SKM-1 (cell line): ENCODE measurements at regions not wholly inside any gene's neighbourhood (a gene's known extent, or its start where the extent isn't known, plus 50 kb on each side); places are given as distances from the start of the nearest gene placed in this dataset.
"Not testable (repeated sequence)": the region's sequence is repeated elsewhere in the genome, so short reads cannot be mapped to it uniquely, and the experiment has no call there.

Source experiments
- DNase-seq: peaks from one replicate; lab custom pipeline; 2025; ENCODE audit not compliant: unreplicated experiment; lab: John Stamatoyannopoulos, UW

- DNase-seq: no peak
Observed at GRCh38 chr4:155592179-155592937, 74.3 kb upstream of the GUCY1A1 start.

GRCh38 chr4:155591738-155592143 lies 74.9 kb upstream of the GUCY1A1 start:
- no peak for DNase-seq

- DNase-seq: no peak
Observed at GRCh38 chr4:155590796-155591585, 75.7 kb upstream of the GUCY1A1 start.

- DNase-seq: no peak
Observed at GRCh38 chr4:155588437-155588836, 78.2 kb upstream of the GUCY1A1 start.

GRCh38 chr4:155587766-155588165 lies 78.9 kb upstream of the GUCY1A1 start:
- no peak for DNase-seq

GRCh38 chr4:155582971-155583437 lies 83.6 kb upstream of the GUCY1A1 start:
- DNase-seq: no peak

GRCh38 chr4:155582041-155582440 lies 84.6 kb upstream of the GUCY1A1 start:
- no peak for DNase-seq

- no peak for DNase-seq
Observed at GRCh38 chr4:155578726-155579370, 87.8 kb upstream of the GUCY1A1 start.

GRCh38 chr4:155578219-155578618 lies 88.4 kb upstream of the GUCY1A1 start:
- DNase-seq: no peak

GRCh38 chr4:155574329-155574728 lies 92.3 kb upstream of the GUCY1A1 start:
- not testable (repeated sequence) for DNase-seq

- DNase-seq: no peak
Observed at GRCh38 chr4:155573126-155573525, 93.5 kb upstream of the GUCY1A1 start.

GRCh38 chr4:155572106-155572703 lies 94.4 kb upstream of the GUCY1A1 start:
- no peak for DNase-seq

- DNase-seq: no peak
Observed at GRCh38 chr4:155571184-155571944, 95.3 kb upstream of the GUCY1A1 start.

GRCh38 chr4:155570661-155571060 lies 96.0 kb upstream of the GUCY1A1 start:
- DNase-seq: no peak

GRCh38 chr4:155569960-155570515 lies 96.6 kb upstream of the GUCY1A1 start:
- DNase-seq: no peak

GRCh38 chr4:155569471-155569870 lies 97.2 kb upstream of the GUCY1A1 start:
- DNase-seq: no peak

- DNase-seq: no peak
Observed at GRCh38 chr4:155568641-155569220, 97.9 kb upstream of the GUCY1A1 start.

- DNase-seq: no peak
Observed at GRCh38 chr4:155566354-155566753, 100.3 kb upstream of the GUCY1A1 start.

- no peak for DNase-seq
Observed at GRCh38 chr4:155565776-155566175, 100.9 kb upstream of the GUCY1A1 start.

- no peak for DNase-seq
Observed at GRCh38 chr4:155565330-155565729, 101.3 kb upstream of the GUCY1A1 start.
